KMS-11 (cell line): ENCODE measurements at regions not wholly inside any gene's neighbourhood (a gene's known extent, or its start where the extent isn't known, plus 50 kb on each side); places are given as distances from the start of the nearest gene placed in this dataset.

Source experiments
- H2AFZ ChIP-seq: fragments of 200-600 bp; sonication (generic); 2 replicates; pipeline ENCODE4 v1.6.1; 2016; ENCODE audit warnings: antibody characterized with exemption, mixed run types, low read depth
- H3K27ac ChIP-seq: fragments of 200-600 bp; sonication (generic); 2 replicates; pipeline ENCODE4 v1.6.1; 2016; ENCODE audit warnings: mild to moderate bottlenecking, mixed run types
- H3K27me3 ChIP-seq: fragments of 200-600 bp; sonication (generic); 2 replicates; pipeline ENCODE4 v1.6.1; 2017; ENCODE audit warnings: mild to moderate bottlenecking, low read depth, mixed run types, moderate library complexity; ENCODE audit not compliant: insufficient read depth
- H3K36me3 ChIP-seq: fragments of 200-600 bp; sonication (generic); 2 replicates; pipeline ENCODE4 v1.6.1; 2017; ENCODE audit warnings: mild to moderate bottlenecking, mixed run types; ENCODE audit not compliant: insufficient read depth
- H3K4me1 ChIP-seq: fragments of 200-600 bp; sonication (generic); 2 replicates; pipeline ENCODE4 v1.6.1; 2016; ENCODE audit warnings: mild to moderate bottlenecking, low read depth, mixed run types; ENCODE audit not compliant: poor library complexity, severe bottlenecking
- H3K4me2 ChIP-seq: fragments of 200-600 bp; sonication (generic); 2 replicates; pipeline ENCODE4 v1.7.0; 2016; ENCODE audit warnings: mild to moderate bottlenecking, mixed run types
- H3K4me3 ChIP-seq: fragments of 200-600 bp; sonication (generic); IDR thresholded peaks from 2 replicates; pipeline ENCODE4 v1.6.1; 2017; ENCODE audit warnings: low read depth, low read length, mixed read lengths; ENCODE audit not compliant: insufficient read depth
- H3K79me2 ChIP-seq: fragments of 200-600 bp; sonication (generic); 2 replicates; pipeline ENCODE4 v1.6.1; 2016; ENCODE audit warnings: low read depth, mixed run types; ENCODE audit not compliant: insufficient read depth
- H3K9ac ChIP-seq: fragments of 200-600 bp; sonication (generic); 2 replicates; pipeline ENCODE4 v1.6.1; 2016; ENCODE audit warnings: mild to moderate bottlenecking, mixed run types
- H4K20me1 ChIP-seq: fragments of 200-600 bp; sonication (generic); 2 replicates; pipeline ENCODE4 v1.6.1; 2016; ENCODE audit warnings: mild to moderate bottlenecking, mixed run types; ENCODE audit not compliant: insufficient read depth
- TF ChIP-seq, protein P1 (sequence below): fragments of 200-600 bp; sonication (generic); conservative IDR thresholded peaks from 2 replicates; pipeline ENCODE4 v1.6.1; 2017; ENCODE audit warnings: low read depth, mild to moderate bottlenecking, antibody characterized with exemption, low read length, moderate library complexity, mixed read lengths

GRCh38 chr13:78085434-78086225, 167.0 kb upstream of the EDNRB start:
- no peak overlapping the region for H3K9ac ChIP-seq
- TF ChIP-seq, protein P1, sequence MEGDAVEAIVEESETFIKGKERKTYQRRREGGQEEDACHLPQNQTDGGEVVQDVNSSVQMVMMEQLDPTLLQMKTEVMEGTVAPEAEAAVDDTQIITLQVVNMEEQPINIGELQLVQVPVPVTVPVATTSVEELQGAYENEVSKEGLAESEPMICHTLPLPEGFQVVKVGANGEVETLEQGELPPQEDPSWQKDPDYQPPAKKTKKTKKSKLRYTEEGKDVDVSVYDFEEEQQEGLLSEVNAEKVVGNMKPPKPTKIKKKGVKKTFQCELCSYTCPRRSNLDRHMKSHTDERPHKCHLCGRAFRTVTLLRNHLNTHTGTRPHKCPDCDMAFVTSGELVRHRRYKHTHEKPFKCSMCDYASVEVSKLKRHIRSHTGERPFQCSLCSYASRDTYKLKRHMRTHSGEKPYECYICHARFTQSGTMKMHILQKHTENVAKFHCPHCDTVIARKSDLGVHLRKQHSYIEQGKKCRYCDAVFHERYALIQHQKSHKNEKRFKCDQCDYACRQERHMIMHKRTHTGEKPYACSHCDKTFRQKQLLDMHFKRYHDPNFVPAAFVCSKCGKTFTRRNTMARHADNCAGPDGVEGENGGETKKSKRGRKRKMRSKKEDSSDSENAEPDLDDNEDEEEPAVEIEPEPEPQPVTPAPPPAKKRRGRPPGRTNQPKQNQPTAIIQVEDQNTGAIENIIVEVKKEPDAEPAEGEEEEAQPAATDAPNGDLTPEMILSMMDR = no peak
- H3K79me2 ChIP-seq = no peaks in the 10 kb centered on the region
- no peaks in the 10 kb centered on the region for H4K20me1 ChIP-seq
- peak overlapping the region; percentile 10; the same call in 1 of the 2 replicates for H2AFZ ChIP-seq
- H3K27ac ChIP-seq = no peak overlapping the region
- no peak overlapping the region for H3K4me3 ChIP-seq
- H3K4me2 ChIP-seq = no peak overlapping the region
- no peaks in the 10 kb centered on the region for H3K27me3 ChIP-seq
- H3K4me1 ChIP-seq = no peaks in the 10 kb centered on the region
- H3K36me3 ChIP-seq = no peaks in the 10 kb centered on the region

GRCh38 chr13:78084401-78084800, 165.8 kb upstream of the EDNRB start:
- H3K27me3 ChIP-seq = no peaks in the 10 kb centered on the region
- no peak overlapping the region for H3K9ac ChIP-seq
- no peaks in the 10 kb centered on the region for H3K4me1 ChIP-seq
- no peak overlapping the region for H2AFZ ChIP-seq
- H3K79me2 ChIP-seq = no peaks in the 10 kb centered on the region
- TF ChIP-seq, protein P1 = no peak
- no peak overlapping the region for H3K4me3 ChIP-seq
- H4K20me1 ChIP-seq = no peaks in the 10 kb centered on the region
- H3K36me3 ChIP-seq = no peaks in the 10 kb centered on the region
- no peak overlapping the region for H3K4me2 ChIP-seq
- no peak overlapping the region for H3K27ac ChIP-seq

DNA sequence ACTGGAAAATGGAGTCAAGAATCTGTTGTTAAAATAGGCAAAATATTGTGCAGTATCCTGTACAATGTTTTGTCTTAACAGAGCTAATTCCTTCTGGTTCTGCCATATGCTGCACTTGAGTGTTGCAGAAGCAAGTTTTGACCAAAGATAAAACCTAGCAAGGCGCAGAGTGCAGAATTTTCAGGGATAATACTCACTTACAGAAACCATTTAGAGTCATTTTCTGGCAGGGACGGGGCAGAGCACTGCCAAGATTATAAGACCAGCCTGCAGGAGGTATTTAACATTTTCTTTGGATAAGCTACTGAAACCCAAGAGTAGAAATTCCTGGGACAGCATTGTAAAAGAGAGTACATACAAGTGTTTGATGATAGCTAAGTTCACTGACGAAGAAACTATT, 159.5 kb upstream of the EDNRB start:
- Histone ChIP-seq H3K36me3 (no peaks in the 10 kb centered on the region), H3K9ac (no peak overlapping the region), H4K20me1 (no peaks in the 10 kb centered on the region), H3K27ac (no peak overlapping the region), H3K4me2 (no peak overlapping the region), H3K79me2 (no peaks in the 10 kb centered on the region), H3K4me1 (no peaks in the 10 kb centered on the region), H3K27me3 (no peaks in the 10 kb centered on the region), H3K4me3 (no peak overlapping the region), H2AFZ (no peak overlapping the region)
- TF ChIP-seq, protein P1 = no peak

GRCh38 chr13:78067290-78067689, 148.7 kb upstream of the EDNRB start:
- H2AFZ ChIP-seq = no peak overlapping the region
- H3K79me2 ChIP-seq = no peaks in the 10 kb centered on the region
- no peaks in the 10 kb centered on the region for H4K20me1 ChIP-seq
- no peaks in the 10 kb centered on the region for H3K36me3 ChIP-seq
- TF ChIP-seq, protein P1 = no peak
- no peaks in the 10 kb centered on the region for H3K4me1 ChIP-seq
- no peak overlapping the region for H3K4me3 ChIP-seq
- H3K9ac ChIP-seq = no peak overlapping the region
- H3K4me2 ChIP-seq = no peak overlapping the region
- no peak overlapping the region for H3K27ac ChIP-seq
- no peaks in the 10 kb centered on the region for H3K27me3 ChIP-seq
